ENCODE measurements at regions not wholly inside any gene's neighbourhood (a gene's known extent, or its start where the extent isn't known, plus 50 kb on each side); places are given as distances from the start of the nearest gene placed in this dataset.
"Not testable (repeated sequence)": the region's sequence is repeated elsewhere in the genome, so short reads cannot be mapped to it uniquely, and the experiment has no call there.

GRCh38 chr2:111512378-111512777 lies 371.6 kb downstream of the ANAPC1 start:
- not testable (repeated sequence) for TF ChIP-seq CTCF (conservative IDR thresholded peaks at IDR 0.05 in 1 of 2, IDR thresholded peaks at IDR 0.05 in 1 of 2; ENCODE audit: low read depth in 1 of 2, low read length in 2 of 2); EZH2 (IDR thresholded peaks at IDR 0.05; ENCODE audit: low read length, missing control alignments)
